Epidermal melanocyte (primary cell): ENCODE measurements at regions not wholly inside any gene's neighbourhood (a gene's known extent, or its start where the extent isn't known, plus 50 kb on each side); places are given as distances from the start of the nearest gene placed in this dataset.

Experiments
- DNase-seq: peaks from one replicate; pipeline ENCODE4 v3.0.0; 2011; ENCODE audit warnings: low spot score; ENCODE audit not compliant: insufficient read length

DNA sequence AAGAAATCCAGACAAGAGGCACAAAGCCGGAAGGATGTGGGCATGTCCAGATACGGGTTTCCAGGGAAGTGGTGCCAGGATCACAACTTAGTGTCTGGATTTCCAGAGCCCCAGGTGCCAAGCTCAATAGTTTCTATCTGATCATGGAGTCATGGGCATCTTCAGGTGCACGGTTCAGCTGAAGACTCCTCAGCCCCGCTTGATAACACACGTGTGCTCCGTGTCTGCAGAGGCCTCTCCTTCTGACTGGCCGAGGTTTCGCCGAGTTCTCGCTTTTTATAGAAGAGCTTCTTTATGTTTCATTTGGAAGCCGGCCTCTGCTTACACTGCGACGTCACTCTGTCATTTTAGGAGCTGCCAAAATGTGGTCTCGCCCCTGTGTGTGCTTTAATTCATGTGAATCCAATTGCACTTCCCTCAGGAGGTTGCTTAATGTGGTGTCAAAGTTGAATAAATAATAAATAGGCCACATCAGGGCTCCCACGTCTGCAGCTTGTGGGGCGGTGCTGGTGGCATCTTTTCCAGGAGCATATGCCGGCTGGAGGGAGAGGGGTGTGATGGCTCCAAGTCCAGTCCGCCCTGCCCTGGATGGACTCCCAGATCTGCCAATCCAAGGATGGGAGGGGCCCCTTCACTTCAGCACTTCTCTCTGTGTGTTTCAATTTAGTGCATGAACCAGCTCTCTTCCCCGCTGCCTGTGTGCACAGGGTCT is 1410.8 kb downstream of the TBC1D22A start:
- no peak for DNase-seq

DNA sequence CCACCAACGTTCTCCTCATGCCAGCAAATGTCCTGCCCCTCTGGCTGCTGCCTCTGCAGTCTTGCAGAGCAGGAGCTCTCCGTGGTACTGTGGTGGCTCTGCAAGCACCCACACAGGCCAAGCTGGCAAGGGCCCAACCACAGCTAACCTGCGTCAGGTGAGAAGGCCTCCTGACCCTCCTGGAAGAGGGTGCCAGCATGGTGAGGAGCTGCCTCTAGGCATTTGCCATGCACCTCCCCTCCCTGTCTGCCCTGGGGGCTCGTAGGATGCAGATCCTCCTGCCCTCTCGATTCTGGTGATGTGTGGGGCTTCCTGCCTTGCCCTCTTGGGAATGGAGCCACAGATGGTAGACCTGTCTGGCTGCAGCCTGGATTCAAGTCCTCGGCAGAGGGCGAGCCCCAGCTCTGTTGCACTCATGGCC is 1408.8 kb downstream of the TBC1D22A start:
- DNase-seq: no peak

GRCh38 chr22:48169227-48169626 is 1406.8 kb downstream of the TBC1D22A start:
- no peak for DNase-seq

DNA sequence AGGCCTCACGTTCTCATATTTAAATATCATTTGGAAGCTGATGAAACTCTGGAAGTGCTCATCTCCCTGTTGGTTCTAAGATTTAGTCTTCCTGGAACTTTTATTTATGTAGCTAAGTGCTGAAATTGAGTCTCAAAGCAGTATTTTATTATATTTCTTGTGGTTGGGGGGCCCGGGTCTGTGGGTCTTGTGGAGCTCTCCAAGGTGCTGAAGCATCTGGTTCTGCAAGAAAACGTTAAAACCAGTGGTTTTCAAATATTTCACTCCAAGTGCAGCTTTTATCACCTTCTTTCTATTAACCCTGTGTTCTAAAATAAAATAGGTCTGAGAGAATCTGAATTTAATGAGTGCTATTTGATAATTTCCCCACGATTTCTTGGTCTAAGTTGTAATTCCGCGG is 1404.8 kb downstream of the TBC1D22A start:
- no peak for DNase-seq

DNA sequence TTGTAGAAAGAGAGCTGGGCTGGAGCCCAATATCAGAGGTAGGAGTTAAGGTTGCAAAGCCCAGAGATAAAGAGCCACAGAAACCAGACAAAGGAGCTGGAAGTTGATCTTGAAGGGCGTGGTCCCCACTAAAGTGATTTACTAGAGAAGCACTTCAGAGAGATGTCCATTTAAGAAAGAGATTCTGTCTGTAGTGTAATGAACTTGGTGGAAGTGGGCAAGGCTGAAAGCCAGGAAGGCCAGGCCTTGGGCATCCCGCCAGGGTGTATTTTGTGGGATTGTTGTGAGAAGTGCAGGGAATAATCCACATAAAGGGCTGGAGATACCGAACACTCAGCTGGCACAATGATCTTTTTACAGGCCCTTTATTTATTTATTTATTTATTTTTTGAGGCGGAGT is 1398.8 kb downstream of the TBC1D22A start:
- DNase-seq: no peak

GRCh38 chr22:48157676-48158075 is 1395.2 kb downstream of the TBC1D22A start:
- DNase-seq: no peak

GRCh38 chr22:48156603-48157355 is 1394.3 kb downstream of the TBC1D22A start:
- no peak for DNase-seq

- no peak for DNase-seq
These were observed 1393.0 kb downstream of the TBC1D22A start for GRCh38 chr22:48155446-48155845.

DNA sequence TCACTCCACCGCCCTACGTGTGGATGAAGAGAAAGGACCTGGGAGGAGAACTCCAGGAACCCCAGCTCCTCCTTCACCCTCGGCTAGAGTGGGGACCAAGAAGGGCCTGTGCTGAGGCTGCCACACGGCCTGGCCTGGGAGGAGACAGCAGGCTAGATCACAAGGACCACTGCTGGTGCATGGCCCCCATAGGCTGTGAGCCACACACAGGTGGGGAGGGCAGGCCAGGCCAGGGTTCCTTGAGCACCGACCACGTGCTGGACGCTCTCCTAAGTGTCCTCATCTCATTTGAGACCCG is 1392.4 kb downstream of the TBC1D22A start:
- no peak for DNase-seq

- no peak for DNase-seq
These were observed 1391.9 kb downstream of the TBC1D22A start for GRCh38 chr22:48154169-48154942.

- DNase-seq: no peak
These were observed 1391.3 kb downstream of the TBC1D22A start for GRCh38 chr22:48153726-48154125.

DNA sequence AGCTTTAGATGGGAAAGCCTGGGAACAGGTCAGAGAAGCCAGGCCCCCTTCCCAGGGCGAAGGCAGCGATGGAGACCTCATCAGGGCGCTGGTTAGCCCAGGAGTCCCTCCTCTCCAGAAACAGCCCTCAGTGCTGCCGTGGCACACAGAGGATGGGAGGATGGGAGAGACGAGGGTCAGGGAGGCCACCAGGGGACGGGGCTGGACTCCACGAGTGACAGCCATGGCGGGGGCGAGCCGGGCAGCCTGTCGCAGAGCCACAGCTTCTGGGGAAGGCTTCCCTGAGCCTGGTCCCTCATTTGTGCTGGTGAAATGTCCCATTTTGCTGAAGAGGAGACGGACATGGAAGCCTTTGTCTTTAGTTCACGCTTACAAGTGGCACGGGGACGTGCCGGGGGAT is 1390.5 kb downstream of the TBC1D22A start:
- no peak for DNase-seq

DNA sequence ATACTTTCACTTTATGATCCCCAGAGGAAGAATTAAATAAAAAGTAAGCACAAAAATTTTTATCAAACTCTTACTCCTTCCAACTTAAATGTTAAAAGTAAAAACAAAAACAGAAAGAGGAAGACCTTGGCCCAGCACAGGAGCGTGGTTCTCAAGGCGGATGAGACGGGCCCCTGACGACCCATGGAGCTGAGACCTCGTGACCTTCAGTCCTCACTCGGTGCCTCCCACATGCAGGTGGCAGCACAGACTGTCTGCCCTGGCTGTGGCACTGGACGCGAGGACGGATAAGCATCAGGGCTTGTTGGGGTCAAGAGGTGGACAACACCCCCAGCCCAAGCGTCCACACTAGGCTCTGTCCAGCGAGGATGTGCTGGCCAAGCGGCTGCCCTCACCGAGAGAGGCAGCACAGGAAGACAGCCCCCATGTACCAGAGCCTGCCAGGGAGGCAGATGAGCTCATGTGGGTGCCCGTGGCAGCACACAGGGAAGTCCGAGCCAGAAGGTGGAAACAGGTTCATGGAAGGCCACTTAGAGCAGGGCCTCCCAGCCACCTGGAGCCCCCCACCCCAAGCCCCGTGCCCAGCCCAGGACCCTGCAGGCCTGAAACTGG is 1389.8 kb downstream of the TBC1D22A start:
- no peak for DNase-seq

DNA sequence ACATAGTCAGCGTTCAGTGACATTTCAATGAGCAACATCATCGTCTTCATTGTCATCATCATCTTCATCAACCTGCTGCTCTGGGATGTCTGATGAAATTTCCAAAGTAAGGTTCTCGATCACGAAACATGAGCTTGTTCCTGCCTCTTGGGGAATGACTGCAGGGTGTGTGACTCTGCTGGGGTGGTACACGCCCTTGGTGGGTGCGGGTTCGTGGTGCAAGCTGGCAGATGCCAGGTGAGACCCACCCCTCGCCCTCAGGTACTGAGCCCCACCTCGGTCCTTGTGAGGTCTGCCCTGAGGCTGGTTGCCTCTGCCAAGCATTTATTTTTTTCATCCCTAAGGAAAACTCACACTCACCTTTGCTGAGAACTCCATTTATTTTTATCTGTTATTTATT is 1389.2 kb downstream of the TBC1D22A start:
- DNase-seq: no peak

DNA sequence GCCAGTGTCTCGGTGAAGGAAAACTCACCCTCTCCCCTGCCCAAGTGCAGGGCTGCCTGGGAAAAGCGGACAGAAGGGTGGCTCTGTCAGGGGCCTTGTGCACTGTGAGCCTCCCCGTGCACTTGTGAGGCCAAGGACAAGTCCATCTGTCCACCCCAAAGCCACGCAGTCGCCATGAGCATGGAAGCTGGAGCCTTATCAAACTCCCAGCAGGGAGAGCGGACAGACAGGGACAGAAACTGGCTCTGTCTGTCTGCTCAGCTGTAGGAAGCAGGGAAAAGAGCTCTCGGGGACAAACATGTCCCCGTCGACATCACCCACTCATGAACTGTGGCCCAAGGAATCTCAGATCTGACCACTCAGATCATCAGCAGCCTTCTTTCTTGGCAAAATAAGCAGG is 1385.4 kb downstream of the TBC1D22A start:
- no peak for DNase-seq

DNA sequence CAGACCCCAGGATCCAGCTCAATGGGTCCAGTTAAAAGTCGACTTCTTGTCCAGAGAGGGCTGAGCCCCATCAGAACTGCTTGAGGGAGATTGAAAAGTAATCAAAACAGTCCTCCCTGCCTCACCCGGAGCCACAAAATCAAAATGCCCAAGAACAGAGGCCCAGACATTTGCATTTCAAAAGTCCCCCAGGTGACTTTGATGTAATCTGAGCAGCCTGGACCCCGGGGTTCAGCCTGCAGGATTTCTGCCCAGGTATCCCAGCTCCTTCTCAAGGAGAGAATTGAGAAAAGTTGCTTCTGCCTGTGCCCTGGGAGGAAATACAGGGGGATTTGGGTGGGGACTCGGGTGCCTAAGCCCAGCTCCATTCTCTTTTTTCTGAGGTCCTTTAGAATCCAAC is 1385.0 kb downstream of the TBC1D22A start:
- no peak for DNase-seq

DNA sequence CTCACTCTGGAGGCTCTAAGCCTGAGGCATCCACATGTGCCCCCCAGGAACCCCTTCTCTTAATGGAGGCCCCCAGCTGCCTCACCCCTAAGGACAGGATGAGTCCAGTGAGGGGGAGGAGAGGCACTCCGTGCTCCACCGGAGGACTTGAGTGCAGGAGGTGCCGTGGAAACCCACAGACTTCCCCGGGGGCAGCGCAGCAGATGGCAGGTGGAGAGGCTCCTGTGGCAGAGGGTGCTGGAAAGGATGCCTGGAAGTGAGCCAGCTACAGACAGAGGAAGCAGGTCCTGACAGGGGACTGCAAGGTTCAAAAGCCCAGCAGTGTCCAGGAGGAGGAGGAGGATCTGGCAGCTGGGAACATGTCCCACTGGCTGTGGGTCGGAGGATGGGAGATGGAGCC is 1384.0 kb downstream of the TBC1D22A start:
- DNase-seq: no peak

- DNase-seq: no peak
These were observed 1383.3 kb downstream of the TBC1D22A start for GRCh38 chr22:48145738-48146137.

DNA sequence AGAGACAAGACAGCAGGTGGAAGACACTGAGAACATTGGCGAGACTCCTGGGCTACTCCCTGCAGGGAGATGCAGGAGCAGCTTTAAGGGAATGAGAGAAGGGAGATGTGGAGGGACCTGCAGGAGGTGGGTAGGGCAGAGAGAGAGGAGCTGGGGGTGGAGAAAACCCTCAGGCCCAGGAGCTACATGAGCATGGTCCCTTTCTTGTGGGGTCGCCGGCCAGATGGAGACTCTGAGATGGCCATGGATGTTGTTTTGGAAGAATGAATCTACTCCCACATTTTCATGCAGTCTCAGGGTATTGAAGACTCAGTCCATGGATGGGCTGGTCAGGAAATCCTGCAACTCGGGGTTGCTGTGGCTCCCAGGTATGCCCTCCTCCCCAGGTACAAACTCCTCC is 1381.9 kb downstream of the TBC1D22A start:
- DNase-seq: no peak

DNA sequence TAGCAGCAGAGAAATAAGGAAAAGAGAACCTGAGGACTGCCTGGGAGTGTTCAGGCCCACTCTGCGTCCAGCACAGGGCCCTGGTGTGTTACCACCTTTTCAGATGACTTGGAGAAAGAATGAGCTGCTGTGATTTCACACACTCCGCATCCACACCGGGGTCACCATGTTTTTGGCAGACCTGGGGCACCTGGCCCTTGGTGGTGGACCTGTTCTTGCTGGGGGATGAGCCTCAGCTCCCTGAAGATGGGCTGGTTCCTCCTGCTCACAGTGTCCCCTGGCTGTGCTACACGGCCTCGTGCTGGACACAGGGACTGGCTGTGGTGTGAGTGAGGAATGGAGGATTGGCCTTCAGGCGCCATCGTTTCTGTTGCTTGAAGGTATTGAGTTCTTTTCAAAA is 1381.4 kb downstream of the TBC1D22A start:
- no peak for DNase-seq

DNA sequence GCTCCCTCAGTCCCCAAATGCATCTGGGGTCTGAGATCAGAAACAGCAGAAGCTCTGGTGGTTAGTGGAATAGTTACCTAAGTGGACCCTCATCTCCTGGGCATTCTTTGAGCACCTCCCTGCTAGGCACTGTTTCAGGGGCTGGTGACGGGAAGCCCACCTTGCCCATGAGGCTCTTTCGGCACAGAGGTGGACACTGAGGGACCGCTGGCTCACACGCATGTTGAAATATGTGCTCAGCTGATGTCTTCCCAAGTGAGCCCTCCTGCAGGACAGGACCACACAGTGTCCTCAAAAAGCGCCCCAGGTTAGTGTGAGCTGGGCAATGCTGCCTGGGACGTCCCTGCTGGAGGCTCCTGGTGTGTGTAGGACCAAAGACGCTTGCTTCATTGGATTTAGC is 1379.9 kb downstream of the TBC1D22A start:
- no peak for DNase-seq

- no peak for DNase-seq
These were observed 1378.9 kb downstream of the TBC1D22A start for GRCh38 chr22:48141301-48141700.
